Effector memory CD4-positive, alpha-beta T cell (primary cell): ENCODE measurements at regions not wholly inside any gene's neighbourhood (a gene's known extent, or its start where the extent isn't known, plus 50 kb on each side); places are given as distances from the start of the nearest gene placed in this dataset.

Experiments used
- DNase-seq, 3 donors: peaks; one replicate each; pipeline ENCODE4 v3.0.0-alpha.2; 2020
- H3K27ac ChIP-seq: 2 replicates; pipeline ENCODE4 v1.7.0; 2013; ENCODE audit warnings: mild to moderate bottlenecking, low read length, moderate library complexity; ENCODE audit not compliant: insufficient read depth, poor library complexity, severe bottlenecking
- H3K27me3 ChIP-seq: replicated peaks from 2 replicates; pipeline ENCODE4 v1.7.0; 2013; ENCODE audit warnings: mild to moderate bottlenecking, low read length; ENCODE audit not compliant: insufficient read depth, control insufficient read depth, poor library complexity, severe bottlenecking
- H3K36me3 ChIP-seq: 2 replicates; pipeline ENCODE4 v1.7.0; 2013; ENCODE audit warnings: mild to moderate bottlenecking, low read length, moderate library complexity; ENCODE audit not compliant: control insufficient read depth, insufficient read depth
- H3K4me1 ChIP-seq: 2 replicates; pipeline ENCODE4 v1.7.0; 2013; ENCODE audit warnings: low read length, mild to moderate bottlenecking; ENCODE audit not compliant: control insufficient read depth, insufficient read depth, poor library complexity, severe bottlenecking
- H3K4me3 ChIP-seq: 2 replicates; pipeline ENCODE4 v1.7.0; 2013; ENCODE audit warnings: low read length, low read depth, mild to moderate bottlenecking; ENCODE audit not compliant: insufficient read depth, poor library complexity, severe bottlenecking
- H3K9me3 ChIP-seq: 2 replicates; pipeline ENCODE4 v1.7.0; 2013; ENCODE audit warnings: mild to moderate bottlenecking, low read length, moderate library complexity; ENCODE audit not compliant: control insufficient read depth

DNA sequence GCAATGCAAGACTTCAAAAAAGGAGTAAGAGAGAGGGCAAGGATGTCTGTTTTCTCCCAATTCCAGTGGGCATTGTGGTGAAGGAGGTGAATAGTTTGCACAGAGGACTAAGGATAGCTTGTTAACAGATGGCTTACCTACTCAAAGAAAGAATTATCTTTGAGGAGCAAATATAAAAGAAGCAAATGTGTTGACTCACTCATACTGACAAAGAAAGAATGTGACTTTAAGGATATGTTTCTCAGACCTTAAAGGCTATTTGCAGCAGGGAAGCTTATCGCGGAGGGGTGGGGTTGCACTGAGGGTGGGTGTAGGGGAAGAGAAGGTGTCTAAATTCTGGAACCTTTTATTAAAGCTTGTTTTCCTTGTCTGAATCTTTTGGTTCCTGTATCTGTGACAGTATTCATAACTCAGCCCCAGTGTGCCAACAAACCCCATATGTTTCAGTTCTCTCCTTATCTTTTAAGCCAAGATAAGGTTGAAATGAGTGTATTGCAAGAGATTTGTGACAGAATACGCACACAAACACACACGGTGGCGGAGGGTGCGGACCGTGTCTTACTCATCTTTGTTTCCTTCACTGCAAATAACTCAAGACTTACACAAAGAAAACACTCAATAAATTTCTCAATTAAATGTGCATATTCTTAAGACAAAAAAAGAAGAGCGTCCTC is 146.4 kb upstream of the ARID2 start:
- no peak for DNase-seq
- Histone ChIP-seq H3K4me1 (no peaks in the 10 kb centered on the region), H3K36me3 (no peaks in the 10 kb centered on the region), H3K27ac (no peak overlapping the region), H3K9me3 (no peaks in the 10 kb centered on the region), H3K4me3 (no peak overlapping the region), H3K27me3 (no peaks in the 10 kb centered on the region)

GRCh38 chr12:45584336-45584735 is 145.2 kb upstream of the ARID2 start:
- Histone ChIP-seq H3K27me3 (no peaks in the 10 kb centered on the region), H3K4me3 (no peak overlapping the region), H3K36me3 (no peaks in the 10 kb centered on the region), H3K9me3 (no peaks in the 10 kb centered on the region), H3K27ac (no peak overlapping the region), H3K4me1 (no peaks in the 10 kb centered on the region)
- no peak for DNase-seq

- no peaks in the 10 kb centered on the region for H3K27me3 ChIP-seq
- no peaks in the 10 kb centered on the region for H3K4me1 ChIP-seq
- H3K36me3 ChIP-seq, result no peaks in the 10 kb centered on the region
Observed at GRCh38 chr12:45585522-45586230, 143.8 kb upstream of the ARID2 start.

DNA sequence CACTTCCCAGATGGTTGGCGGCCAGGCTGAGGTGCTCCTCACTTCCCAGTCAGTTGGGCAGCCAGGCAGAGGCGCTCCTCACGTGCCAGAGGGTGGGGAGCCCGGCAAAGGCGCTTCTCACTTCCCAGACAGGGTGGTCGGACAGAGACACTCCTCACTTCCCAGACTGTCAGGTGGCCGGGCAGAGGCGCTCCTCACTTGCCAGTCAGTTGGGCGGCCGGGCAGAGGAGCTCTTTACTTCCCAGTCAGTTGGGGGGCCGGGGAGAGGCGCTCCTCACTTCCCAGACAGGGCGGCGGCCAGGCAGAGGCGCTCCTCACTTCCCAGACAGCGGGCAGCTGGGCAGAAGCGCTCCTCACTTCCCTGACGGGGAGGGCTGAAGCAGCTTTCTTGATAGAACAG is 143.0 kb upstream of the ARID2 start:
- no peak for DNase-seq
- H3K36me3 ChIP-seq, result no peaks in the 10 kb centered on the region
- no peak overlapping the region for H3K27ac ChIP-seq
- H3K4me1 ChIP-seq, result no peaks in the 10 kb centered on the region
- no peak overlapping the region for H3K4me3 ChIP-seq
- H3K27me3 ChIP-seq, result no peaks in the 10 kb centered on the region
- no peaks in the 10 kb centered on the region for H3K9me3 ChIP-seq

More at GRCh38 chr12:45585522-45586230, 143.8 kb upstream of the ARID2 start:
- Histone ChIP-seq H3K27ac (no peak overlapping the region), H3K9me3 (no peaks in the 10 kb centered on the region), H3K4me3 (no peak overlapping the region)
- no peak for DNase-seq

DNA sequence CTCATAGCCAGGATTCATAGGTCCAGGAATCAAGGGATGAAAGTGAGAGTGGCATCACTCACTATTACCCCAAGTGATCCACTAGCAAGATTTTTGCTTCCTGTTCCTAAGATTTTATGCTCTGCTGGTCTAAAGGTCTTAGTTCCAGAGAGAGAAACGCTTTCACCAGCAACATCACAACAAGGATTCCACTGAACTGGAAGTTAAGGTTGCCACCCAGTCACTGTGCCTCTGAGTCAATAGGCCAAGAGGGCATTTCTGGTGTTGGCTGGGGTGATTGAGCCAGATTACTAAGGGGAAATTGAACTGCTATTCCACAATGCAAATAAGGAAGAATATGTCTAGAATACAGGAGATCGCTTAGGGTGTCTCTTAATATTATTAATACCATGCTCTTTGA is 142.5 kb upstream of the ARID2 start:
- H3K4me1 ChIP-seq, result no peaks in the 10 kb centered on the region
- DNase-seq, result no peak
- H3K9me3 ChIP-seq, result no peaks in the 10 kb centered on the region
- no peaks in the 10 kb centered on the region for H3K36me3 ChIP-seq
- H3K27ac ChIP-seq, result no peak overlapping the region
- no peaks in the 10 kb centered on the region for H3K27me3 ChIP-seq
- no peak overlapping the region for H3K4me3 ChIP-seq

GRCh38 chr12:45587877-45588533 is 141.5 kb upstream of the ARID2 start:
- Histone ChIP-seq H3K27ac (no peak overlapping the region), H3K9me3 (no peaks in the 10 kb centered on the region), H3K4me1 (no peaks in the 10 kb centered on the region), H3K36me3 (no peaks in the 10 kb centered on the region), H3K27me3 (no peaks in the 10 kb centered on the region), H3K4me3 (no peak overlapping the region)
- no peak for DNase-seq

DNA sequence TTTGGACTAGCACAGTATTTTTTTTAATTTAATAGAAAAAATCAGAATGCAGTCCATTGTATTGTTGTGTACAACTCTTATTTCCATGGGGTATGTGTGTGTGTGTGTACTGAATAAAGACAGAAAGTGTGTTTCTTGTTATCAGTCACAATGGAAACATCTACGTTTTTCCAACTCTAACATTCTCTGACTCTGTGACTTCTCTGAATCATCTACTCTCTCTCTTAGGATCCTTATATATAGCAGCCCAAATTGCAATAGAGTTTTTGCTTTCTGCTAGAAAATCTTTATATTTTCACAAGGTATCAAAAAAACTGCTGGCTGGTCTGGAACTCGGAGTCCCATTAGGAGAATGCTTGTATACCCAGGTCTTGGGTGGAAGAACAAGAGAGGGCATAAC is 138.9 kb upstream of the ARID2 start:
- Histone ChIP-seq H3K27ac (no peak overlapping the region), H3K4me1 (no peaks in the 10 kb centered on the region), H3K27me3 (no peaks in the 10 kb centered on the region), H3K9me3 (no peaks in the 10 kb centered on the region), H3K4me3 (no peak overlapping the region), H3K36me3 (no peaks in the 10 kb centered on the region)
- no peak for DNase-seq

- Histone ChIP-seq H3K27me3 (no peaks in the 10 kb centered on the region), H3K36me3 (no peaks in the 10 kb centered on the region), H3K4me3 (no peak overlapping the region), H3K27ac (no peak overlapping the region), H3K9me3 (no peaks in the 10 kb centered on the region), H3K4me1 (no peaks in the 10 kb centered on the region)
- no peak for DNase-seq
Observed at GRCh38 chr12:45591635-45592034, 137.9 kb upstream of the ARID2 start.

DNA sequence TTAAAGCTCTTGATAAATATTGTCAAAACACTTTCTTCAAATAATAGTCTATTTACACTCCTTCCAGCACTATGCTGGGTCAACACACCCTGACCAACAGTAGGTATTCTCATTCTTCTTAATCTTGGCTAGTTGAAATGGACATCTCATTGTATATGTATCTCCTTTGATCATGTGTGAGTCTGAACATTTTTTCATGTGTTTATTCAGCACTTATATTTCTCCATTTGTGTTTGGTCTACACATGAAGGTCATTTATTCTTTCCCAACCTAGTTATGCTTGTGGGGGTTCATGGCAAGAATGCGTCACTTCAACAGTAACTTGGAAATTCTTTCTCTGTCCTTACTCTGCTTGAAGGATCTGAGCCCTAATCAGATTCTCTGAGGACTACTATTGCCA is 133.1 kb upstream of the ARID2 start:
- DNase-seq, result no peak
- Histone ChIP-seq H3K27ac (no peak overlapping the region), H3K36me3 (no peaks in the 10 kb centered on the region), H3K9me3 (no peaks in the 10 kb centered on the region), H3K4me3 (no peak overlapping the region), H3K4me1 (no peaks in the 10 kb centered on the region), H3K27me3 (no peaks in the 10 kb centered on the region)

- no peaks in the 10 kb centered on the region for H3K36me3 ChIP-seq
- H3K27me3 ChIP-seq, result no peaks in the 10 kb centered on the region
- DNase-seq, result no peak
- no peak overlapping the region for H3K27ac ChIP-seq
- H3K4me1 ChIP-seq, result no peaks in the 10 kb centered on the region
- no peak overlapping the region for H3K4me3 ChIP-seq
- H3K9me3 ChIP-seq, result no peaks in the 10 kb centered on the region
Observed at GRCh38 chr12:45598336-45598735, 131.2 kb upstream of the ARID2 start.
